Esophagus muscularis mucosa (tissue), 3 donors: ENCODE measurements at regions not wholly inside any gene's neighbourhood (a gene's known extent, or its start where the extent isn't known, plus 50 kb on each side); places are given as distances from the start of the nearest gene placed in this dataset.

Experiments
- POLR2A ChIP-seq: fragments of 450-650 bp; IDR thresholded peaks from one replicate; pipeline ENCODE4 v1.6.1; 2017; ENCODE audit warnings: antibody characterized with exemption, moderate library complexity, mild to moderate bottlenecking, low read depth
- TF ChIP-seq, protein P1 (sequence below), 3 experiments: fragments of 200-600 bp in 2 of 3; fragments of 450-650 bp in 1 of 3; sonication (generic) in 2 of 3; IDR thresholded peaks; one replicate each; pipeline ENCODE4 v1.5.1; 2017 to 2019; ENCODE audit warnings: antibody characterized with exemption in 3 of 3, mild to moderate bottlenecking in 2 of 3, moderate library complexity in 1 of 3

GRCh38 chr5:3309538-3309937 lies 286.1 kb upstream of the IRX1 start:
- TF ChIP-seq, protein P1, sequence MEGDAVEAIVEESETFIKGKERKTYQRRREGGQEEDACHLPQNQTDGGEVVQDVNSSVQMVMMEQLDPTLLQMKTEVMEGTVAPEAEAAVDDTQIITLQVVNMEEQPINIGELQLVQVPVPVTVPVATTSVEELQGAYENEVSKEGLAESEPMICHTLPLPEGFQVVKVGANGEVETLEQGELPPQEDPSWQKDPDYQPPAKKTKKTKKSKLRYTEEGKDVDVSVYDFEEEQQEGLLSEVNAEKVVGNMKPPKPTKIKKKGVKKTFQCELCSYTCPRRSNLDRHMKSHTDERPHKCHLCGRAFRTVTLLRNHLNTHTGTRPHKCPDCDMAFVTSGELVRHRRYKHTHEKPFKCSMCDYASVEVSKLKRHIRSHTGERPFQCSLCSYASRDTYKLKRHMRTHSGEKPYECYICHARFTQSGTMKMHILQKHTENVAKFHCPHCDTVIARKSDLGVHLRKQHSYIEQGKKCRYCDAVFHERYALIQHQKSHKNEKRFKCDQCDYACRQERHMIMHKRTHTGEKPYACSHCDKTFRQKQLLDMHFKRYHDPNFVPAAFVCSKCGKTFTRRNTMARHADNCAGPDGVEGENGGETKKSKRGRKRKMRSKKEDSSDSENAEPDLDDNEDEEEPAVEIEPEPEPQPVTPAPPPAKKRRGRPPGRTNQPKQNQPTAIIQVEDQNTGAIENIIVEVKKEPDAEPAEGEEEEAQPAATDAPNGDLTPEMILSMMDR (IDR thresholded peaks at IDR 0.05) = no peak
- TF ChIP-seq POLR2A = no peak
